GM06990 (cell line): ENCODE measurements at regions not wholly inside any gene's neighbourhood (a gene's known extent, or its start where the extent isn't known, plus 50 kb on each side); places are given as distances from the start of the nearest gene placed in this dataset.

Experiments used
- DNase-seq: peaks from one replicate; pipeline ENCODE4 v3.0.0-alpha.2; 2011; ENCODE audit not compliant: insufficient read length; ENCODE audit errors: extremely low read depth
- H3K27me3 ChIP-seq: replicated peaks from 2 replicates; pipeline ENCODE4 v1.6.0; 2011; ENCODE audit warnings: low read length; ENCODE audit not compliant: control insufficient read depth, insufficient read depth
- H3K36me3 ChIP-seq: 2 replicates; pipeline ENCODE4 v1.5.1; 2011; ENCODE audit warnings: low read length; ENCODE audit not compliant: control insufficient read depth, insufficient read depth
- H3K4me3 ChIP-seq: replicated peaks from 2 replicates; pipeline ENCODE4 v1.5.1; 2011; ENCODE audit warnings: low read depth, mild to moderate bottlenecking, control low read depth, low read length
- CTCF ChIP-seq: IDR thresholded peaks from 2 replicates; pipeline ENCODE4 v1.5.1; 2011; ENCODE audit warnings: low read length, control low read depth, mild to moderate bottlenecking, inconsistent platforms; ENCODE audit not compliant: insufficient read depth, poor library complexity, severe bottlenecking

GRCh38 chr14:94696518-94696917 lies 73.4 kb downstream of the GSC start:
- Histone ChIP-seq H3K27me3 (no peaks in the 10 kb centered on the region; the same call in 1 of the 2 replicates), H3K36me3 (no peaks in the 10 kb centered on the region), H3K4me3 (no peak overlapping the region)
- TF ChIP-seq CTCF, result no peak
- DNase-seq, result no peak

GRCh38 chr14:94695231-94695630 lies 74.7 kb downstream of the GSC start:
- Histone ChIP-seq H3K27me3 (no peaks in the 10 kb centered on the region; the same call in 1 of the 2 replicates), H3K36me3 (no peaks in the 10 kb centered on the region), H3K4me3 (no peak overlapping the region)
- no peak for DNase-seq
- no peak for TF ChIP-seq CTCF

GRCh38 chr14:94691660-94692034 lies 78.3 kb downstream of the GSC start:
- no peak for DNase-seq
- no peak for TF ChIP-seq CTCF
- no peaks in the 10 kb centered on the region for H3K27me3 ChIP-seq
- no peak overlapping the region for H3K4me3 ChIP-seq
- no peaks in the 10 kb centered on the region for H3K36me3 ChIP-seq

- DNase-seq, result no peak
- no peaks in the 10 kb centered on the region; the same call in 1 of the 2 replicates for H3K27me3 ChIP-seq
- TF ChIP-seq CTCF, result no peak
Observed at GRCh38 chr14:94690896-94691659, 78.8 kb downstream of the GSC start.

GRCh38 chr14:94690486-94690885 lies 78.3 kb downstream of the SERPINA3 start:
- TF ChIP-seq CTCF, result no peak
- Histone ChIP-seq H3K27me3 (no peaks in the 10 kb centered on the region; the same call in 1 of the 2 replicates), H3K36me3 (no peaks in the 10 kb centered on the region), H3K4me3 (no peak overlapping the region)
- DNase-seq, result no peak

More at GRCh38 chr14:94690896-94691659, 78.8 kb downstream of the GSC start:
- H3K4me3 ChIP-seq, result no peak overlapping the region
- no peaks in the 10 kb centered on the region for H3K36me3 ChIP-seq

GRCh38 chr14:94689985-94690400 lies 77.8 kb downstream of the SERPINA3 start:
- Histone ChIP-seq H3K27me3 (no peaks in the 10 kb centered on the region; the same call in 1 of the 2 replicates), H3K4me3 (no peak overlapping the region), H3K36me3 (no peaks in the 10 kb centered on the region)
- TF ChIP-seq CTCF, result no peak
- DNase-seq, result no peak
